ENCODE measurements at regions not wholly inside any gene's neighbourhood (a gene's known extent, or its start where the extent isn't known, plus 50 kb on each side); places are given as distances from the start of the nearest gene placed in this dataset.

DNA sequence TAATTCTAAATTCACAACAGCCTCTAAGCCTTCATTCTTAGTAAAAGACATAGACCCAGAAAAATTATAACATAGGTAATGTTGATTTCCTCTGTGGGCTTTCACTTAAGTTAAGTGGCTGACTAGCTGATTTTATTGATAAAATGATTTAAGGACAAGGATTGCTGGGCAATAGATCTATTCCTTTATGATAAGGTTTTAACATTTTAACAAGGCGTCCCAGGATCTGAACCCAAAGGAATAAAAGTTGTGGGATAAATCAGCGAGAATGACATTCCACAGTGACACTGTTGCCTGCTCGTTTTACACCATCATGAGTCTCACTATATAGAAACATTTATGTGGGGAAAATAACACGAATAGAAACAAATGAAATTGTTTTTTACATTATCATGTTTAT lies 1151.0 kb downstream of the ZPLD1 start:
- no peak for TF ChIP-seq POLR2A (IDR thresholded peaks at IDR 0.05; ENCODE audit: extremely low read depth, insufficient read length)
- TF ChIP-seq, protein P1, sequence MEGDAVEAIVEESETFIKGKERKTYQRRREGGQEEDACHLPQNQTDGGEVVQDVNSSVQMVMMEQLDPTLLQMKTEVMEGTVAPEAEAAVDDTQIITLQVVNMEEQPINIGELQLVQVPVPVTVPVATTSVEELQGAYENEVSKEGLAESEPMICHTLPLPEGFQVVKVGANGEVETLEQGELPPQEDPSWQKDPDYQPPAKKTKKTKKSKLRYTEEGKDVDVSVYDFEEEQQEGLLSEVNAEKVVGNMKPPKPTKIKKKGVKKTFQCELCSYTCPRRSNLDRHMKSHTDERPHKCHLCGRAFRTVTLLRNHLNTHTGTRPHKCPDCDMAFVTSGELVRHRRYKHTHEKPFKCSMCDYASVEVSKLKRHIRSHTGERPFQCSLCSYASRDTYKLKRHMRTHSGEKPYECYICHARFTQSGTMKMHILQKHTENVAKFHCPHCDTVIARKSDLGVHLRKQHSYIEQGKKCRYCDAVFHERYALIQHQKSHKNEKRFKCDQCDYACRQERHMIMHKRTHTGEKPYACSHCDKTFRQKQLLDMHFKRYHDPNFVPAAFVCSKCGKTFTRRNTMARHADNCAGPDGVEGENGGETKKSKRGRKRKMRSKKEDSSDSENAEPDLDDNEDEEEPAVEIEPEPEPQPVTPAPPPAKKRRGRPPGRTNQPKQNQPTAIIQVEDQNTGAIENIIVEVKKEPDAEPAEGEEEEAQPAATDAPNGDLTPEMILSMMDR (IDR thresholded peaks at IDR 0.05; ENCODE audit: low read depth, low read length): no peak
- no peak for TF ChIP-seq MYC (IDR thresholded peaks at IDR 0.05; ENCODE audit: low read depth, low read length)
- no peak for TF ChIP-seq MAX (IDR thresholded peaks at IDR 0.05; ENCODE audit: low read depth, low read length)
- no peak for DNase-seq (ENCODE audit: low read depth)
- no peak overlapping the region for H3K4me3 ChIP-seq (ENCODE audit: low read depth, low read length)

- no peak overlapping the region for H3K4me3 ChIP-seq (ENCODE audit: low read depth, low read length)
- TF ChIP-seq POLR2A (IDR thresholded peaks at IDR 0.05; ENCODE audit: extremely low read depth, insufficient read length) (no peak), MAX (IDR thresholded peaks at IDR 0.05; ENCODE audit: low read depth, low read length) (no peak), MYC (IDR thresholded peaks at IDR 0.05; ENCODE audit: low read depth, low read length) (no peak)
- TF ChIP-seq, protein P1 (IDR thresholded peaks at IDR 0.05; ENCODE audit: low read depth, low read length): no peak
- no peak for DNase-seq (ENCODE audit: low read depth)
These were observed 1155.0 kb downstream of the ZPLD1 start for GRCh38 chr3:103589770-103590169.

- no peak for DNase-seq (ENCODE audit: low read depth)
- no peak for TF ChIP-seq MYC (IDR thresholded peaks at IDR 0.05; ENCODE audit: low read depth, low read length)
- H3K4me3 ChIP-seq (ENCODE audit: low read depth, low read length): no peak overlapping the region
These were observed 1166.0 kb downstream of the ZPLD1 start for GRCh38 chr3:103600844-103601243.

DNA sequence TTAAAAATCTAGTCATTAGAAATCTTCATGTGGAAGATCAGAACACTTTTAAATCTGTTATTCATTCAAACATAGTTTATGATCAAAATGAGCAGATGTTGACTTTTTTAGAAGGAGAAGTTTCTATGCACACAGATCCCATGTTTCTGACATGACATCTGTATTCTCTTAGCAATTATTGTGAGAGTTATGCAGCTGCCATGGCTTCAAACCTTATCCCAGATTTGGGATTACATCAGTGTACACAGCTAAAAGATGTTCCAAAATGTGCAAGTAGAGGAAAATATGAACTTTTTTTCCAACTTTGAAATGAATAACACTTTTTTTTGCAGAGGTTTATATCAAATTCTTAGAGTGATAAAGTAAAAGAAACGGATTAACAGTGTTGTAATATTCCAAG lies 1166.9 kb downstream of the ZPLD1 start:
- TF ChIP-seq, protein P1 (IDR thresholded peaks at IDR 0.05; ENCODE audit: low read depth, low read length): no peak
- TF ChIP-seq POLR2A (IDR thresholded peaks at IDR 0.05; ENCODE audit: extremely low read depth, insufficient read length) (no peak), MAX (IDR thresholded peaks at IDR 0.05; ENCODE audit: low read depth, low read length) (no peak)
- no peak for DNase-seq (ENCODE audit: low read depth)
- no peak overlapping the region for H3K4me3 ChIP-seq (ENCODE audit: low read depth, low read length)

DNA sequence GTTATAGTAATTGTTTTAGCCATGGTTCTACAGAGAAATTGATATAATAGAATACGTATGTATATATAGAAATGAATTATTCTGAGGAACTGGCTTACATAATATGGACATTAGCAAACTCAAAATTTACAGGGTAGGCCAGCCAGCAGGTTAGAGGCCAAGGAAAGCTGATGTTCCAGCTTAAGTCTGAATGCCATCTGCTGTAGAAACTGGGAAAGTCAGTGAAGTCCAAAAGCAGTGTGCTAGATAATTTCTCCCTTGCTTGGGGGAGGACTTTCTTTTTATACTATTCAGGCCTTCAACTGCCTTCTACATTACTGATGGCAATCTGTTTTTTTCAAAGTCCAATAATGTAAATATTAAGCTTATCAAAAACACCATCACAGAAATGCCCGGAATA lies 1174.7 kb downstream of the ZPLD1 start:
- H3K4me3 ChIP-seq (ENCODE audit: low read depth, low read length): no peak overlapping the region
- no peak for DNase-seq (ENCODE audit: low read depth)
- TF ChIP-seq, protein P1 (IDR thresholded peaks at IDR 0.05; ENCODE audit: low read depth, low read length): no peak
- no peak for TF ChIP-seq POLR2A (IDR thresholded peaks at IDR 0.05; ENCODE audit: extremely low read depth, insufficient read length)

DNA sequence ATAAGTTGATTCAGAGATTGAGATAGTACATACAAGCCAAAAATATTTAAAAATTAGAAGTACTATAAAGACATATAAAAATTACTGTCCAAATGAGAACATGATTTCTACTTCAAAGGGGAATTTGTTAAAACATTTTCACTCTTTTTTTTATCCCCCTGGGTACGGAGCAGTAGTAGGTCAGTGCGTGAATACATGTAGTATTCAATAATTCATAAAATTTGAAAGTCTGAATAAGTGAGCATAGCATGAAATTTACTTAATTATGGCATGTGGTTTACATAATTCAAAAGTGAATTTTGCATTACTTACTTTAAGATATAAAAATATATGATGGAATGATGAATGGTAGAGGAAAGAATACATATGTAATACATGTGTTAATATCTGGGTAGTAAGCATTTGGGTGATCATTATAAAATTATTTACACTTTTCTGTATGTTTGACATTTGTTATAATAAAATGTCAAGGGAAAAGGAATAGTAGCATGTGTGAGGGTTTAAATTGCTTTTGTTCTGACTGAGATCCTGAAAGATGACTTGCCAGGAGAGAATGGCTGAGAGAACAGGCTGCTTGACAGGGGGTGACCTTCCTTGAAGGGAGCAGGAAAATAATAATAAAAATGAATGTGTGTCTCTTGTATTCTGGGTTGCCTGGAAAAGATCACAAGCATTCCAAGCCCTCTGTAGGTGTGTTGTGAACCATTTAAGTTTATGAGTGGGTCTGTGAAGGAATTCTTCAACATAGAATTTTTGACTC lies 1178.8 kb downstream of the ZPLD1 start:
- TF ChIP-seq, protein P1 (IDR thresholded peaks at IDR 0.05; ENCODE audit: low read depth, low read length): no peak
- TF ChIP-seq MYC (IDR thresholded peaks at IDR 0.05; ENCODE audit: low read depth, low read length) (no peak), MAX (IDR thresholded peaks at IDR 0.05; ENCODE audit: low read depth, low read length) (no peak), POLR2A (IDR thresholded peaks at IDR 0.05; ENCODE audit: extremely low read depth, insufficient read length) (no peak)
- no peak overlapping the region for H3K4me3 ChIP-seq (ENCODE audit: low read depth, low read length)
- no peak for DNase-seq (ENCODE audit: low read depth)

Measured in NB4 (cell line).